Tibial artery (tissue), 4 donors: ENCODE measurements at regions not wholly inside any gene's neighbourhood (a gene's known extent, or its start where the extent isn't known, plus 50 kb on each side); places are given as distances from the start of the nearest gene placed in this dataset.

ENCODE experiments used
- DNase-seq, 2 donors: peaks; one replicate each; pipeline ENCODE4 v3.0.0-alpha.2; 2019
- H3K27ac ChIP-seq, 2 donors: fragments of 200-600 bp; sonication (generic) in 1 of 2; 1 replicate in 1 of 2; 2 replicates in 1 of 2; pipeline ENCODE4 v1.5.1; 2018 to 2019; ENCODE audit warnings: mild to moderate bottlenecking in 1 of 2
- H3K27me3 ChIP-seq, 2 donors: fragments of 200-600 bp; sonication (generic) in 1 of 2; one replicate each; pipeline versions ENCODE4 v1.5.1 to v1.6.0; 2016 to 2019
- H3K36me3 ChIP-seq, 3 donors: fragments of 200-600 bp; sonication (generic) in 2 of 3; one replicate each; pipeline ENCODE4 v1.5.1; 2016 to 2019; ENCODE audit warnings: mild to moderate bottlenecking in 2 of 3
- H3K4me1 ChIP-seq, 4 donors: fragments of 200-600 bp; sonication (generic) in 2 of 4; 1 replicate in 3 of 4; 2 replicates in 1 of 4; pipeline ENCODE4 v1.5.1; 2016 to 2019
- H3K4me3 ChIP-seq, 2 donors: fragments of 200-600 bp; sonication (generic) in 1 of 2; 1 replicate in 1 of 2; 2 replicates in 1 of 2; pipeline ENCODE4 v1.5.1; 2018 to 2019; ENCODE audit warnings: mild to moderate bottlenecking in 2 of 2
- H3K9me3 ChIP-seq, 3 donors: fragments of 200-600 bp; sonication (generic) in 1 of 3; one replicate each; pipeline ENCODE4 v1.5.1; 2016 to 2019
- intact Hi-C: fragments of 100-400 bp; cut with DNase I; formaldehyde crosslinking; loops from one replicate; pipeline ENCODE4 v1.15.0; 2023; ENCODE audit warnings: low total_unique reads
- TF ChIP-seq, protein P1 (sequence below), 2 experiments: fragments of 200-600 bp in 1 of 2; fragments of 450-650 bp in 1 of 2; IDR thresholded peaks; one replicate each; pipeline ENCODE4 v1.5.1; 2017 to 2019; ENCODE audit warnings: antibody characterized with exemption in 2 of 2, mild to moderate bottlenecking in 1 of 2, moderate library complexity in 1 of 2

DNA sequence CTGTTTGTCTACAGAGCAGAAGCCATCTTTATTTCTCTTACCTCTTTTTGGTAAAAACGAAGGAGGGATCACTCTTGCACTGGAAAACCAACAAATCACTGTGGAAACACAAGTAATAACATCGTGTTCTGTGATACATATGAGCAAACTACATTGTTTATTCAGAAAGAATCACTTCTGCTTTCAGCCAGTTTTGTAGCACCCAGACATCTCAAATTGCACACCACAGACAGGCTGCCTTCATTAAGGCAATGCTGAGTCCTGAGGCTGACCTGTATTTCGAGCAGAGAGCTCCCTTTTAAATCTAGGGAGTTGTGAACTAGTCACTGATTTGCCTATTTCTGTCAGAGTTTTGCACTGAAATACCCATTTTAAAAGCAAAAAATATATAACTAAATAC, 1003.2 kb upstream of the FAM98A start:
- TF ChIP-seq, protein P1, sequence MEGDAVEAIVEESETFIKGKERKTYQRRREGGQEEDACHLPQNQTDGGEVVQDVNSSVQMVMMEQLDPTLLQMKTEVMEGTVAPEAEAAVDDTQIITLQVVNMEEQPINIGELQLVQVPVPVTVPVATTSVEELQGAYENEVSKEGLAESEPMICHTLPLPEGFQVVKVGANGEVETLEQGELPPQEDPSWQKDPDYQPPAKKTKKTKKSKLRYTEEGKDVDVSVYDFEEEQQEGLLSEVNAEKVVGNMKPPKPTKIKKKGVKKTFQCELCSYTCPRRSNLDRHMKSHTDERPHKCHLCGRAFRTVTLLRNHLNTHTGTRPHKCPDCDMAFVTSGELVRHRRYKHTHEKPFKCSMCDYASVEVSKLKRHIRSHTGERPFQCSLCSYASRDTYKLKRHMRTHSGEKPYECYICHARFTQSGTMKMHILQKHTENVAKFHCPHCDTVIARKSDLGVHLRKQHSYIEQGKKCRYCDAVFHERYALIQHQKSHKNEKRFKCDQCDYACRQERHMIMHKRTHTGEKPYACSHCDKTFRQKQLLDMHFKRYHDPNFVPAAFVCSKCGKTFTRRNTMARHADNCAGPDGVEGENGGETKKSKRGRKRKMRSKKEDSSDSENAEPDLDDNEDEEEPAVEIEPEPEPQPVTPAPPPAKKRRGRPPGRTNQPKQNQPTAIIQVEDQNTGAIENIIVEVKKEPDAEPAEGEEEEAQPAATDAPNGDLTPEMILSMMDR (IDR thresholded peaks at IDR 0.05): no peak
- H3K4me3 ChIP-seq: no peak overlapping the region
- DNase-seq: no peak
- no peaks in the 10 kb centered on the region for H3K36me3 ChIP-seq
- intact Hi-C loops: no loop called here
- no peaks in the 10 kb centered on the region for H3K4me1 ChIP-seq
- no peak overlapping the region for H3K27ac ChIP-seq
- H3K27me3 ChIP-seq: no peaks in the 10 kb centered on the region
- no peaks in the 10 kb centered on the region for H3K9me3 ChIP-seq

DNA sequence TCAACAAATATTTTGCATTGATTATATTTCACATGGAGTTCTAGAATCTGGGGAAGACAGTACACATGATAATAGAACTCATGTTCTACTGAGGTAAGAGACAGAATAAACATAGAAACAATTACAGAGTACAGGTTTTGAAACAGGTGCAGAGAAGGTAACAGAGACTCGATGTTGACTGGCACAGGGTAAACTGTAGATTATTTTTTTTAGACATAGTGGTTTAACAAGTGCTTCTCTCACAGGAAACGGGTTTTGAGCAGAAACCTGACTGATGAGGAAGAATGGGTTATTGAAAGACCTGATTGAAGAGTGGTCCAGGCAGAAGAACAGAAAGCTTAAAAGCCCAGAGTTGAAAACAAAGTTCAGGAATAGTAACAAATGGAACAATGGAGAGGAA, 1002.5 kb upstream of the FAM98A start:
- intact Hi-C loops: no loop called here
- DNase-seq: no peak
- H3K27me3 ChIP-seq: no peaks in the 10 kb centered on the region
- H3K4me3 ChIP-seq: no peak overlapping the region
- no peak overlapping the region for H3K27ac ChIP-seq
- H3K9me3 ChIP-seq: no peaks in the 10 kb centered on the region
- H3K36me3 ChIP-seq: no peaks in the 10 kb centered on the region
- TF ChIP-seq, protein P1 (IDR thresholded peaks at IDR 0.05): no peak
- H3K4me1 ChIP-seq: no peaks in the 10 kb centered on the region

DNA sequence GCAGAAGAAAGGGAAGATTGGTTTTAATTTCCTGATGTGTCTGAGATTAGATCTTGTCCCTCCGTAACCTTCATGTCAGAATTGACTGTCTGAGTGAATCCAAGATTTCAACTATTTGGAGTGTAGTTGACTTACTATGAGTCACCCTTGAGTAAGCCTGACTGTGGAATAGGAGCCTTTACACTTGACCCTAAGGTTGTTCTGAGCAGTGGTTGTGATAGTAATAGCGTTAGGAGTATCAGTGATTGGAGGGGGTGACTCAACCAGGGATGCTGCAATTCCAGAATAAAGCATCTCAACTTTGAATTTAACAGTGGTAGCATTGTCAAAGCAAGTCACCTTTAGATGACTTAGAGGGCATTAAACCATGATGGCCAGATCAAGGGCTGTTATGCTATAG, 979.5 kb upstream of the FAM98A start:
- Histone ChIP-seq H3K27ac (no peak overlapping the region), H3K27me3 (no peaks in the 10 kb centered on the region), H3K4me1 (no peaks in the 10 kb centered on the region), H3K4me3 (no peak overlapping the region), H3K36me3 (no peaks in the 10 kb centered on the region), H3K9me3 (no peaks in the 10 kb centered on the region)
- intact Hi-C loops: no loop called here
- no peak for DNase-seq
- TF ChIP-seq, protein P1 (IDR thresholded peaks at IDR 0.05): no peak

DNA sequence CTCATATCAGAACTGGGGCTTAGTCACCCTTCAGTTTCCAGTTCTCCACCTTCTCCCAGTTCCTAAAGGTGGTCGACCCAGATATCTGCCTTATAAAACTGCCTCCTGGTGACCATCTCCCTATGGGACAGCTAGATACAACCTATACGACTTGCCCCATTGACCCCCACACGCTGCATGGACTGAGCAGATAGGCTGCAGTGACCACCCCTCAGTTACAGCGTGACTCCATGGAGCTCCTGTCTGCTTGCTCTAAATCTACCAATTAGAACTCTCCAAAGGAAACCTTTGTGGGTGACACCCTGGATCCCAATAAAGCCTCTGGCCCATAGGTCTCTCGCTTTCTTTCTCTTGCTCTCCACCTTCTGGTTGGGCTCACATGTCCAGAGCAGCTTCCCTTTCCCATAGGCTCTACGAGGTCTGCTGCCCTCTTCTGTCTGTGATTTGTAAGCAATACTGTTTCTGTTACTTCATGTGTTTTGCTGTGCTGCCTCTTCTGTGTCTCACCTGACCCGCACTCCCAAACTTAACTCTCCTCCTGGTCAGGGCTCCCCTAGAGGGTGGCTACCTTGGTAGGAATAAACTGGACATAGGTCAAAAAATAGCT, 971.3 kb upstream of the FAM98A start:
- no peaks in the 10 kb centered on the region for H3K4me1 ChIP-seq
- no peak overlapping the region for H3K27ac ChIP-seq
- no peaks in the 10 kb centered on the region for H3K36me3 ChIP-seq
- H3K27me3 ChIP-seq: no peaks in the 10 kb centered on the region
- intact Hi-C loops: no loop called here
- no peaks in the 10 kb centered on the region for H3K9me3 ChIP-seq
- TF ChIP-seq, protein P1 (IDR thresholded peaks at IDR 0.05): no peak
- DNase-seq: no peak
- no peak overlapping the region for H3K4me3 ChIP-seq

DNA sequence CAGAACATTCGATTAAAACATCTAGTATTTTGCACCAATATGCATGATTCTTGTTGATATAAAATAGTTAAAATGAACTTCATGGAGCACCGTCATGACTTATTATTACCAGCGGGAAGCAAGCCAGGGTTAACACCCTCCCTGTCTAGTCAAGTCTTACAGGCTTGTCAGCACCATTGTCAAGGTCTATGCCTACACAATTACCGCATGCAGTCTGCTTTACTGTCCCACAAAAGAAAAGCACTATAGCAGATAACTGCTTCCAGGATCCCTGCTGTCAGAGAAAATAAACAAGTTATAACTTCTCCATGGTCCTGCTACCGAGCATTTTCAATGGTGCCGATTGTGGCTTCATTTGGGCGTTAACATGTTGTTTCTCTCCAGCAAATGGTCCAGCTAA, 968.0 kb upstream of the FAM98A start:
- H3K36me3 ChIP-seq: no peaks in the 10 kb centered on the region
- no peaks in the 10 kb centered on the region for H3K27me3 ChIP-seq
- no peaks in the 10 kb centered on the region for H3K9me3 ChIP-seq
- TF ChIP-seq, protein P1 (IDR thresholded peaks at IDR 0.05): no peak
- no peak overlapping the region for H3K4me3 ChIP-seq
- intact Hi-C loops: no loop called here
- DNase-seq: no peak
- no peaks in the 10 kb centered on the region for H3K4me1 ChIP-seq
- no peak overlapping the region for H3K27ac ChIP-seq

DNA sequence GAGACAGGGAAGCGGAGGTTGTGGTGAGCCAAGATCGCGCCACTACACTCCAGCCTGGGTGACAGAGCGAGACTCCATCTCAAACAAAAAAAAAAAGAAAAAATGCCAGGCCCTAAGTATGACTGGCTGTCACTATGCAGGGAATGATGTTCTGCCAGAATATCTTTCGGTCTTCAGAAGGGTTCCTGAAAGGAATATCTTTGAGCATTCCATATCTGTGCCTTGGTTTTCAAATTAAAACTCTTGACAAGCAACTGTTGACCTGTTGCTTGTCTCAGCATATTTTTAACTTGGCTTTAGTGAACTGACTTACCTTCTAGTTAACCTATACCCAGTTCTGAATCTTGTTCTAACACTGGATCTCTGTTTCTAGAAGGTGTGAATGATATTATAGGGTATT, 953.2 kb upstream of the FAM98A start:
- no peak overlapping the region for H3K4me3 ChIP-seq
- no peaks in the 10 kb centered on the region for H3K9me3 ChIP-seq
- H3K27me3 ChIP-seq: no peaks in the 10 kb centered on the region
- no peaks in the 10 kb centered on the region for H3K36me3 ChIP-seq
- no peaks in the 10 kb centered on the region for H3K4me1 ChIP-seq
- intact Hi-C loops: no loop called here
- H3K27ac ChIP-seq: no peak overlapping the region
- TF ChIP-seq, protein P1 (IDR thresholded peaks at IDR 0.05): no peak
- DNase-seq: no peak
